Astrocyte (in vitro differentiated cells and primary cell): ENCODE measurements at regions not wholly inside any gene's neighbourhood (a gene's known extent, or its start where the extent isn't known, plus 50 kb on each side); places are given as distances from the start of the nearest gene placed in this dataset.

ENCODE experiments used
- EZH2 ChIP-seq: IDR thresholded peaks from 2 replicates; pipeline ENCODE4 v1.6.1; 2012; ENCODE audit warnings: mild to moderate bottlenecking, low read length, inconsistent platforms; ENCODE audit not compliant: insufficient read depth
- TF ChIP-seq, protein P1 (sequence below): IDR thresholded peaks from 2 replicates; pipeline ENCODE4 v1.5.1; 2011; ENCODE audit warnings: low read depth, mild to moderate bottlenecking, inconsistent platforms, low read length, moderate library complexity; ENCODE audit not compliant: insufficient read depth

- TF ChIP-seq, protein P1, sequence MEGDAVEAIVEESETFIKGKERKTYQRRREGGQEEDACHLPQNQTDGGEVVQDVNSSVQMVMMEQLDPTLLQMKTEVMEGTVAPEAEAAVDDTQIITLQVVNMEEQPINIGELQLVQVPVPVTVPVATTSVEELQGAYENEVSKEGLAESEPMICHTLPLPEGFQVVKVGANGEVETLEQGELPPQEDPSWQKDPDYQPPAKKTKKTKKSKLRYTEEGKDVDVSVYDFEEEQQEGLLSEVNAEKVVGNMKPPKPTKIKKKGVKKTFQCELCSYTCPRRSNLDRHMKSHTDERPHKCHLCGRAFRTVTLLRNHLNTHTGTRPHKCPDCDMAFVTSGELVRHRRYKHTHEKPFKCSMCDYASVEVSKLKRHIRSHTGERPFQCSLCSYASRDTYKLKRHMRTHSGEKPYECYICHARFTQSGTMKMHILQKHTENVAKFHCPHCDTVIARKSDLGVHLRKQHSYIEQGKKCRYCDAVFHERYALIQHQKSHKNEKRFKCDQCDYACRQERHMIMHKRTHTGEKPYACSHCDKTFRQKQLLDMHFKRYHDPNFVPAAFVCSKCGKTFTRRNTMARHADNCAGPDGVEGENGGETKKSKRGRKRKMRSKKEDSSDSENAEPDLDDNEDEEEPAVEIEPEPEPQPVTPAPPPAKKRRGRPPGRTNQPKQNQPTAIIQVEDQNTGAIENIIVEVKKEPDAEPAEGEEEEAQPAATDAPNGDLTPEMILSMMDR = no peak
- no peak for TF ChIP-seq EZH2
Observed at GRCh38 chr4:57462843-57463242, 352.7 kb upstream of the IGFBP7 start.
